ENCODE measurements at regions not wholly inside any gene's neighbourhood (a gene's known extent, or its start where the extent isn't known, plus 50 kb on each side); places are given as distances from the start of the nearest gene placed in this dataset.

- TF ChIP-seq E4F1 (CRISPR knock-in tag; IDR thresholded peaks at IDR 0.05; ENCODE audit: borderline replicate concordance) (no peak), U2AF2 (optimal IDR thresholded peaks at IDR 0.05; ENCODE audit: low read depth, low read length) (no peak), MYNN (IDR thresholded peaks at IDR 0.05) (no peak), MYNN (CRISPR knock-in tag; IDR thresholded peaks at IDR 0.05) (no peak)
Measured at GRCh38 chr1:164905869-164906268, 346.9 kb downstream of the PBX1 start (continued).

DNA sequence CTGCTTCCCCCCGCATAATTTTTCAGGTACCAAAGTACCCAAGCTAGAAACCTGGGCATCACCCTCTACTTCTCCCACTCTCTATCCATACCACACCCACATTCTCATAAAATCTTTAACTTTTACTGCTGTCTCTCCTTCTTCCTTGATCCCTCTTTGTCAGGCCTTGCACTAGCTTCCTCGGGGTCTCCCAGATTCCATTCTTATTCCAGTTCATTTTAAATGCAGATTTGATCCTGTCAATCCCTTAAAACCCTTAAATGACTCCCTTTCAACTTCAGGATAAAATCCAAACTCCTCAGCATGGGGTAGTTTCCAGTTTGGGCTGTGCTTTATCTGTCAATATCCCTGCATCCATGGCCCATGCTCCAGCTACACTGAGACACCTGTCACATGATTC lies 343.5 kb downstream of the PBX1 start:
- TF ChIP-seq GATA2 (CRISPR knock-in tag; IDR thresholded peaks at IDR 0.05), result no peak
- no peak for TF ChIP-seq HMGN3 (IDR thresholded peaks at IDR 0.05; ENCODE audit: borderline replicate concordance, extremely low read depth, insufficient read length, low read depth, low read length)
- TF ChIP-seq ZNF212 (CRISPR knock-in tag; IDR thresholded peaks at IDR 0.05), result no peak
- TF ChIP-seq NEUROD1 (IDR thresholded peaks at IDR 0.05; ENCODE audit: borderline replicate concordance, low read depth, low read length, partially characterized antibody), result no peak
- no peak for TF ChIP-seq ATF4 (CRISPR knock-in tag; IDR thresholded peaks at IDR 0.05)
- no peak for TF ChIP-seq ARID3A (IDR thresholded peaks at IDR 0.05; ENCODE audit: borderline replicate concordance, low read depth, low read length)
- TF ChIP-seq SLC30A9 (CRISPR knock-in tag; IDR thresholded peaks at IDR 0.05), result no peak
- no peak for TF ChIP-seq ZNF217 (CRISPR knock-in tag; IDR thresholded peaks at IDR 0.05)
- no peak for TF ChIP-seq XRCC5 (IDR thresholded peaks at IDR 0.05; ENCODE audit: low read depth, low read length)
- TF ChIP-seq ZNF764 (CRISPR knock-in tag; IDR thresholded peaks at IDR 0.05; ENCODE audit: low read depth), result no peak
- no peak for TF ChIP-seq ZSCAN32 (CRISPR knock-in tag; IDR thresholded peaks at IDR 0.05)
- TF ChIP-seq JUNB (CRISPR knock-in tag; conservative IDR thresholded peaks at IDR 0.05), result no peak
- TF ChIP-seq ARID2 (IDR thresholded peaks at IDR 0.05), result no peak
- no peak for TF ChIP-seq MEIS2 (IDR thresholded peaks at IDR 0.05; ENCODE audit: partially characterized antibody)
- intact Hi-C loops (cut with micrococcal nuclease) (no loop called here), in situ Hi-C loops (cut with MboI) (no loop called here)
- Histone ChIP-seq H3K4me3 (no peak overlapping the region), H3K4me2 (ENCODE audit: insufficient read depth, low read length) (no peak overlapping the region), H4K20me1 (replicated peaks; ENCODE audit: control insufficient read depth, insufficient read depth, low read length) (no peaks in the 10 kb centered on the region), H3K9me1 (ENCODE audit: control insufficient read depth, insufficient read depth, low read length) (no peaks in the 10 kb centered on the region), H2AFZ (ENCODE audit: low read depth, low read length) (no peak overlapping the region), H3K27me3 (ENCODE audit: control insufficient read depth in 2 of 2, insufficient read depth in 2 of 2, low read length in 2 of 2) (no peaks in the 10 kb centered on the region), H3K4me1 (replicated peaks in 1 of 2; ENCODE audit: control insufficient read depth in 2 of 2, insufficient read depth in 2 of 2, low read length in 2 of 2) (no peaks in the 10 kb centered on the region), H3K9ac (ENCODE audit: insufficient read depth in 1 of 2, low read depth in 2 of 2, low read length in 2 of 2) (no peak overlapping the region), H3K9me3 (replicated peaks; ENCODE audit: control insufficient read depth, insufficient read depth, low read depth, low read length) (no peaks in the 10 kb centered on the region), H3K27ac (ENCODE audit: extremely low read depth, low read depth, low read length) (no peak overlapping the region), H3K36me3 (ENCODE audit: control insufficient read depth, insufficient read depth, low read length) (no peaks in the 10 kb centered on the region), H3K79me2 (ENCODE audit: control insufficient read depth, insufficient read depth, low read length) (no peaks in the 10 kb centered on the region)
- FAIRE-seq (no peak), ATAC-seq (no peak), DNase-seq (ENCODE audit: extremely low read depth in 1 of 4, low spot score in 3 of 4) (no peak)
- no TSS peak for BruUV-seq (replicated peaks)
- WGBS (ENCODE audit: insufficient coverage, low coverage, missing lambda C conversion rate), result 0% methylated on average over 2 of the region's 2 CpGs
- POLR2A ChIA-PET, result no interaction called here
- CTCF ChIA-PET (ENCODE audit: low intra/inter-chr PET ratio), result no interaction called here
